Stimulated activated CD8-positive, alpha-beta memory T cell treated with anti-CD3 and anti-CD28 coated beads, Interleukin-2, amount 100 ng/mL, for 1 hour (primary cell): ENCODE measurements at regions not wholly inside any gene's neighbourhood (a gene's known extent, or its start where the extent isn't known, plus 50 kb on each side); places are given as distances from the start of the nearest gene placed in this dataset.

Experiments
- DNase-seq, 2 donors: peaks; one replicate each; pipeline ENCODE4 v3.0.0-alpha.2; 2020; ENCODE audit warnings: low read depth in 2 of 2

DNA sequence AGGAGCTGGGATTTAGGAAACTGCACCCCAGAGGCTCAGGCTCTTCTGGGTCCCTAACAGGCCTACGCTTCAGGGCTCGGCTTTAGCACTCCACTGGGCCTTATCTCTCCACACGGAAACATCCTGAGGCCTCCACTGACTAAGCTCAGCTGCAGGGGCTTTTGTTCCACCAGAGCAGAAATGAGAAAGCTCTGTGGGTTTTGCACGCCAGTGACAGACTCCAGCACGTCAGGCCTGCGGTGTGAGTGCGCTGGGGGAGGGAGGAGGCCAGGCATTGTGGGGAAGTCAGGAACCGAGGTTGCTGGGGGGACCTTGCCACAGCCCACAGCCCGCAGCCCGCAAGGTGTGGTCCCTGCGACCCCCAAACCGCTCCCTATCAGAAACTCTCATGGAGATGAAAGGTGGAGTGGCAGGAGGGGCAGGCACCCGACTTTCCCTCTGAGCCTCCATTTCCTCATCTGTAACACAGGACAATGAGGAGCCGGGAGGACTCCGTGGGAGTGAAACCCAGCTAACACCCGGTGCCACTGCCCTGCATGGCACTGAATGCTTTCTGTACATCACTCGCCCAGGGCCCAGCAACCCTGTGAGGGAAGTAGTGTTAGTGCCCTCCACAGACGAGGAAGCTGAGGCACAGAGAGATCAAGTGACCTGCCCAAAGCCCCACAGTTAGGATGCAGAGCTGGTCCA is 106.5 kb downstream of the TPRA1 start:
- DNase-seq, result no peak

DNA sequence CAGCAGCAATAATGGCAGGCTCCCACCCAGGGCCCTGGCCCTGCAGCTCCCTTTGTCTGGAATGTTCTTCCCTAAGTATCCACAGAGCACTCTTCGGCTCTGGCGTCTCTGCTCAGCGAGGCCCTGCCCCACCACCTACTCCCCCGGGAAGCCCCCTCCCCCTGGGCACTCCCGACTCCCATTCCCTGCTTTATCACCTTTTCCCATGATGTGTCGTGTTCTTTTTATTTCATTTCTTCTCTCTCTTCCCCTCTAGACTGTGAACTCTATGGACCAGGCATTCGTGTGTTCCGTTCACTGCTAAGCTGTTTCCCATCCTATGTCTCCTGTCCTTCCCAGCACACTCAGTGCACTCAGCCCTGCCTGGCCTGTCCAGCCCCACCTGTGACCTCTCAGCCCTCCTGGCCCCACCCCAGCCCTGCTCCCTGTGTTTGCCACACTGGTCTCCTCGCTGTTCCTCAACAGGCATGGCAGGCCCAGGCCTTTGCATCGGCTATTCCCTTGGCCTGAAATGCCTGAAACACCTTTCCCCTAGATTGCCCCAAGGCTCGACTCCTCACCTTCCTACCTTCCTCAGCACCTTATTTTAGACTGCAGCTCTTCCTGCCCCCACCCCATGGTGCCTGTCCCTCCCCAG is 107.4 kb downstream of the TPRA1 start:
- no peak for DNase-seq

DNA sequence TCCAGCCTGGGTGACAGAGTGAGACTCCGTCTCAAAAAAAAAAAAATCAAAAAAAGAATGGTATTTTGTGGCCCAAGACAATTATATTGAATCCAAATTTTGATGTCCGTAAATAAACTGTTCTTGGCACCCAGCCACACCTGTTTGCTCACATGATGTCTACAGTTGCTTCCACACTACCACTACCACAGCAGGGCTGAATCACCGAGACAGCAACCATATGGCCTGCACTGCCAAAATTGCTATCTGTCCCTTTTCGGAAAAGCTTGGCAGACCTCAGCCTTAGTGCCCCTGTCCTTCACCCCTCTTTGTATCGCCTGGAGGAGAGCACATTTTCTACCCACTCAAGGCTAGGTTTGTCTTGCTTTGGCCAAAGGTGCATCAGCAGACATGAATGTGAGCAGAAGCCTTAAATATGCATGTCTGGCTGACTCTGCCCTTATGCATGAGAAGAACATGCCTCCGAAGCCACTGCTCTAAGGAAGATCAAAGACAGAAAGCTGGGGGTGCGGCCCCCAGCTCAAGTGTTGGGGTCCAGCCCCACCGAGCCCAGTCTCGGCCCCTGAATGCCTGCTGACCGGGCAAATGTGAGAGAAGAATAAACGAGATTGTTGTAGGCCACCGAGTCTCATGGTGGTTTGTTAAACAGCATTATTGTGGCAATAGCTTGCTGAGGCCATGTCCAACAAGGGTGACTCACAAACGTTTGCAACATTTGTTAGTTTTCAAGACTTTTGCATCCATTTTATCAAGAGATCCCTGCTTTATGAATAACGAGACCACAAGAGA is 108.1 kb downstream of the TPRA1 start:
- no peak for DNase-seq

DNA sequence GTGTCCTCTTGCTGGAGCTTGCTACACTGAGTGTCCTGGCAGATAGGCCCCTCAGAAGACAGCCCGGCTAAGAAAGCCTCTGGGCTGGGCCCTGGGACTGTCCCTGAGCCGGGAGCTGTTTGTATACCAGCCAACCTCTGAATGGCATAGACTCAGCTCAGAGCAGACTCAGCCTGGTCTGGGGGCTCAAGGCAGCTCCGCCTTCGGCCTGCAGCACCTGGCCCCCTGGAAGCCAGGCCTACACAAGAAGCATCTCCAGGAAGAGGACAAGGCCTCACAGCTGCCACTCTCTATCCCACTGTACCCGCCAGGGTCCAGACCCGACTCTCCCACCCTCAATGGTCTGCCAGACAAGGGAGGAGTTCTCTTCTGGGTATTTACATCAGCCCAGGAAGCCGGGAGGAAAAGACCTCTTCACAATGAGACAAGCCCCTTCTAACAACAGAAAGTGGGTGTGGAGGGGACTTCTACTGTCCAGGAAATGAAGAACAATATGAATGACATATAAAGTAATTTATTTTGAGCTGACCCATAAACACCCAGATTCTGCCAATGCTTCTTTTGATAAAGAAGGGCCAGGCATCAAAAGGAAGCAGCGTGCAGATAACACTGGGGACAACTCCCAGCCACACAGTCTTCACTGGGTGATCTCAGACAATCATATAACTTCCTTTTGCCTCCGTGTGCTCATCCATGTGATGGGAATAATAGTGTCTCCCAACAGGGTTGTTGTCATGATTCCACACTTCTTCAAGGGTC is 110.2 kb downstream of the TPRA1 start:
- DNase-seq, result no peak

DNA sequence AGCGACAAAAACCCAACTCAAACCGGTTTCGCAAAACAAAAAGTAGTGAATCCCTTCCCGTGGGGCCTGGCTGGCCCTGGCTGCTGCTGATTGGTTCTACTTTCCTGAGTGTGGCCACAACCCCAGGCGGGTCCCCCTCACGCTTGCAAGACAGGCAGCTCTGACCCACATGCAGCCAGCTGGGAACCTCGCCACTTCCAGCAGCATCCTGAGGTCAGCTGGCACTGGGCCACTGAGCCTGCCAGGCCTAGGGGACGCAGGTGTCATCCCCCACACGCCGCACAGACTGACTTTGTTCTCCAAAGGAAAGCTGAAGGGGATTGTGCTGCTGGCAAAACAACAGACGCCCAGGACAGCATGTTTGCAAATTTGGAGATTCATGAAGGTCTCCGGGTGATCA is 111.1 kb downstream of the TPRA1 start:
- no peak for DNase-seq

DNA sequence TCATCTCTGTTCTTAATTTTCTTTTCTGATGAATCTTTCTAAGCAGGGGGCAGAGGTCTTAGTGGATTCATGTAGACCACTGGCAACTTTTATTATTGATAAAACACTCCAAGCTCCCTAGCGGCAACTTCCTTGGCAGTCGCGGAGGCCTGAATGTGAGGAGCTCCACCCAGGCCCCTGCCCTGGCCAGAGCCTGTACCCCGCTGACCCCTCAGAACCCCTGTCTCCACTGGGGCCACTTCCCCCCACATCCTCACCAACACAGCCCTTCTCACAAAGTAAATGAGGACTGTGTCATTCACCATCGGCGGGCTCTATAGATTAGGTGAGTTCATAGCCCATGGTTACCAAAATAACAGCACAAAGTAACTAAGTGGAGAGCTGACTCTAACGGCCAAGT is 111.6 kb downstream of the TPRA1 start:
- DNase-seq, result no peak

DNA sequence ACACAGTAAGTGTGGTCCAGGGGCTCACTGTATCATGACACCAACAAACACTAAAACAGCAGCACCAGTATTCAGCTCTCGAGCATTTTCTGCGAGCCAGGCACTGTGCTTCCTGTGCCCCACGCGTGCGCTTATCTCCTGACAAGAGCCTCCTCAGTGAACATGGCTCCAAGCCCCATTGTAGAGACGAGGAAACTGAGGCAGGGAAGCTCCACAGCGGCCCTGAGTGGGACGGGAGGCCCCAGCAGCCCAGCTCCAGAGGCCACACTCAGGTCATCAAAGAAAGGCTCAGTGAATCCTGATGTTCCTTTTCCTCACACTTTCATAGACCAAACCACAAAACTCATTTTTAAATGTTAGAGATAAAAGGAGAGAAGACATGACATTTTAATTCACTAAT is 113.1 kb downstream of the TPRA1 start:
- no peak for DNase-seq

DNA sequence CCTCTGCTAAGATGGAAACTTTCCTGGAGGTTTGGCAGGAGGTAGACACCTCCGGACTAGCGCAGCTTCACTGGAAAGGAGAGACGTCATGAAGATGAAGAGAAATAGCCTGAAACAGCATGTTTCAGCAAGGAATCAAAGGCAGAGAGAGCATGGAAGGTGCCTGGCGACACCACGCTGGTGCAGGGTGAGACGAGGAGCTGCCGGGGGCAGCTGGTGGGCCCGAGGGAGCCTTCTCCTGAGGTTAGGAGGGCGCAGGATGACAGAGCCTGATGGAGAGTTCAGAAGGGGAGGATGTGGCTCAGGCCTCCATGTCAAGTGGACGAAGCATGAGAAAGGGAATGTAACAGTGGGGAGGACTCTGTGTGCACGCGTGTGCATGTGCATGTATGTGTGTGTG is 113.6 kb downstream of the TPRA1 start:
- no peak for DNase-seq

DNA sequence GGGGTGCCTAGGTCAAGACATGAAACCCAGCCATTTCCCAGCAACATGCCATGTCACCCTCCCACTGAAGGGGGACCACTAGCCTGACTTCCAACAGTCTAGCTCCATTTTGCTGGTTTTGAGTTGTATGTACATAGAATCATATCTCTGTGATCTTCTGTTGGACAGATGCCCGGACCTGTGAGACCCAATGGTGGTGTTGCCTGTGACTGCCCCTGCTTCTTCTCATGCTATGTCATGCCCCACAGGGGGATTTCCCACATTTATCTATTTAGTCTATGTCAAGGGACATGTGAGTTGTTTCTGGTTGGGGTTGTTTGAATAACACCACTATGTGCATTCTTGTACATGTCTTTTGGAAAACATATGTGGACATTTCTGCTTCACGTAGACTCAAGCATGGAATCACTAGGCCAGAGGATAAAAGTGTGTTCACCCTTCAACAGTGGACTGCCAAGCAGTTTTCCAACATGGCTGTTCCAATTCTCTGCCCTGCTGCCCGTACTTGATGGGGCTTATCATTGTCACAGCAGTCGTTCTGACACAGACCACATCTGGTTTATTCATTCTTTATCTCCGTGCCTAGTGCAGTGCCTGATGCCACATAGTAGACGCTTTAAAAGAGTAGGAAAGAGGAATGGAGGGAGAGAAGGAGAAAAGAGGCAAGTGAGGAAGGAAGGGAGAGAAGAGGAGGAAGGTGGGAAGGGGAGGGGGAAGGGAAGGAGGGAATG is 114.4 kb downstream of the TPRA1 start:
- DNase-seq, result no peak

DNA sequence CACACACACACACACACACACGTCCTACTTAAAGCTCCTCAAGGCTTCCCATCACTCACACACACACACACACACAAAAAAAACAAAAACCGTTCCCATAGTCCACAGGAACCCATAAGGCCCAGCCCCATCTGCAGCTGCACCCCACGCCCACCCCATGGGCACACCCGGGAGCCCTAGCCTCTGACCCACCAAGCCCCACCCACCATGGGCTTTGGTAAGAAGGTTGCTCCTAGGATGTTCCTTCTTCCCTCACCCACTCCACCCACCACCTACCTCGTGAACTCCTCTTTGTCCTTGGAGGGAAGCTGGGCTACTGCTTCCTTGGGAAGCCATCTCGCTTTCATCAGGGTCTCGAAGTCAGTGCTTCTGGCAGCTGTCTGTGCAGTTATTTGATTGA is 115.1 kb downstream of the TPRA1 start:
- no peak for DNase-seq

DNA sequence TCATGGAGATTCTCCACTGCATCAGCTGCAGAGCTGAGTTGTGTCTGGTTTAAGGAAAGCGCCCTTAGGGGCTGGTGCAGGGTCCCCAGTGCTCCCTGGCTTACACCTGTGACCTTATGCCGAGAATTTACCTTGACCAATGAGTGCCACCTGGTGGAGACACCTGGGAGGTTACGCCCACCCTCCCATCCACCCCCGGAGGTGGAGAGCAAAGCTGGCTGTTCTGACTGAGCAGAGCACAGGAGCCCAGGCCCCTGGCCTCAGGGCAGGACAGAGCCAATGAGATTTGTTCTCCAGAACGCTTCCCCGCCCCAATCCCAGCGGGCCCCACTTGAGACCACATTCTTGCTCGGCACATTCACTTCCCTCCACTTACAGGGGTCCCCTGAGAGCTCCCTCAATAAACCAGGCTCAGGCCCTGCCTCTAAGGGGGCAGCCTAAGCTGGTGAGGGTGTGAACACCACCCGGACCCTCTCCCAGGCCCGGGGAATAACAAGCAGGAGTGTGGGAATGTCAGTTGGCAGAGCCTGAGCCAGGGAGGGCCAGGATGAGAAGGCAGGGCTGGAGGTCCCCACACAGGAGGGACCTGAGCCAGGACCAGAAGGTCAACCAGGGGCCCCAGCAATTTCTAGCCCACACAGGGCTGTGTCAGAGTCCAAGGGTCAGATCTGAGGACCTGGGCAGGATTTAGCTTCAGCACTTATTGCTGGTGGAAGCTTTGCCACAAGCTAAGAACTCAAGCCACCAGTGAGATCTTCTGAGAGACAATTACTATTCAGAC is 117.1 kb downstream of the TPRA1 start:
- DNase-seq, result no peak

DNA sequence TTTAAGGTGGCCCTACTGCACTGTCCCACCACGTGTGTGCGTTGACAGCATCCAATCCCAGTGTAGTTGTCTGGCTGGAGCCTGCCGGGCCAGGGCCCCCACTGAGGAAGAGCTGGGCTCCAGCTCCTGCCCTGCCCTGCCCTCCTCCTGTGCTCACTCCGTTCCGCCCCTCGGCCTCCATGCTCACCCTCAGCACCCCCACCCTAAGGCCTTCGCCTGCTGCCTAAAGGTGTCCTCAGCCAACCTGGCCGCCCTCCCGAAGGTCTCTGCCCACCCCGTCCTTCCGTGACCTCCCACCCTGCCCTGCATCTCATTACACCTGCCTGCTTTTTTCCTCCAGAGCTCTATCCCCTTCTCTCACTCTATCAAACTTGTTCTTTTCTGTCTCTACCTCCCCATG is 118.0 kb downstream of the TPRA1 start:
- no peak for DNase-seq

DNA sequence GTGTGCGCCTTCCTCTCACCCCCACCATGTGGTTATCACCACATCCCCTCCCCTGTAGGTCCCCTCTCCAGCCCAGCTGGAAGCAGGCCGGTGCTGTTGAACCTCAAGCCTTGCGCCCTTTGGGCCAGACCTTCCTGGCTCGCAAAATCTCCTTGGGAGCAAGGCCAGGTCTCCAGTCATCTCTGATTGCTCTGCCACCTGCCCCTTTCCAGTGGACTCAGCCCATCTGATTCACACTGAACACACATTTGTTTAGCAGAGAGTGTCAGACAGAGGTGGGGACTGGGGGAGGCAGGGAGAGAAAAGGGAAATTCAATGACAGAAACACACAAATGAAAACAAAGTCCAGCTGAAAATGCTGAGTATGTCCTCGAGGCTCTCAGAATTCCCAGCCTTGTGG is 119.4 kb downstream of the TPRA1 start:
- no peak for DNase-seq

DNA sequence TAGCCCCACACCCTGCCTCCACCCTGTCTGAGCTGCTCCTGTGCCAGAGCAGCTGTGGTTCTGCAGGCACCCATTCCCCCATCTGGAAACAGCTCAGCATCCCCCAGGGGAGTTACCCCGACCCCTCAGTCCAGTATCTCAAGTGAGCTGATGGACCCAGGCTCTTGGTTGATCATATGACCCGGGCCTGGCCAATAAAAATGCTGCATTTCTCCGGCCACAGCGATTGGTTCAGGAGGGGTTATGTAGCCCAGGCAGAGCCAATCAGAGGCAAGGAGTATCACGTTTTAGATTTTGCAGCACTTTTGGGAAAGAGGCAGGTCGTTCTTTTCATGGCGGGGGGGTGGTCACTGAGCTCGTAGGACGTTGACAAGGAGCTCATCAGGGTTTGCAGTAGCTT is 120.8 kb downstream of the TPRA1 start:
- DNase-seq, result no peak

DNA sequence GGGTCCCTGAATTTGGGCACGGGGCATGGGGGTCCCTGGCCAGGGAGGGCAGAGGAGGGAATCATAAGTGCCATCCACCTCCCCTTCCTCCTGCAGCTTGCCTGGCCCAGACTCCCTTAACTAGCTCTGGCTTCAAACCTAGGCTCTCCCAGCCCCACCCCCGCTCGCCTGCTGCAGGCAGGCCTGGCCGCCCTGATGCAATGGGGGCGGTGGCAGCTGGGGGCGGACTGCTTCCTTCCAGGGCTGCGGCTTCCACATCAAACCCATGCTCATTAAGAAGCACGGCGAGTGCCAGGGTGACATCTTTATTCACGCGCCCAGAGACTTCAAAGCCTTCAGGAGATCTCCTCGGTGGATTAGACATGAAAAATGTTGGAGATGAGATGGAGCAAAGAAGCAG is 123.1 kb downstream of the TPRA1 start:
- no peak for DNase-seq

DNA sequence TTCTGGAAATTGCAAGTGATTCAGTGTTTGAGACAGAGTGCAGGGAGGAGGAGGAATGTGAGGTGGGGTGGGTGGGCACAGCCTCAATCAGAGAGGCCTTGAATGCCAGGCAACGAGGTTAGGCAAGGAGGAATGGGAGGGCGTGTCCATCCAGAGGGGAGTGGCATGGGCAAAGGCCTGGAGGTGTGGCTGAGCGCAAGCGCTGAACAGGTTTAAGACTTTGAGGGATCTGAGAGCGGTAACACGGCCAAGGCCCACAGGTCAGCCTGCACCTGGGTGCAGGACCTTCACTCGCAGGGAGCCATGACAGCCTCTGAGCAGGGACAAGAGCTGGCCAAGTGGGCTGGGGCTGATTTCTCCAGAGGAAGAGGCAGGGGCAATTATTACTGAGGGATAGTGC is 125.9 kb downstream of the TPRA1 start:
- DNase-seq, result no peak

DNA sequence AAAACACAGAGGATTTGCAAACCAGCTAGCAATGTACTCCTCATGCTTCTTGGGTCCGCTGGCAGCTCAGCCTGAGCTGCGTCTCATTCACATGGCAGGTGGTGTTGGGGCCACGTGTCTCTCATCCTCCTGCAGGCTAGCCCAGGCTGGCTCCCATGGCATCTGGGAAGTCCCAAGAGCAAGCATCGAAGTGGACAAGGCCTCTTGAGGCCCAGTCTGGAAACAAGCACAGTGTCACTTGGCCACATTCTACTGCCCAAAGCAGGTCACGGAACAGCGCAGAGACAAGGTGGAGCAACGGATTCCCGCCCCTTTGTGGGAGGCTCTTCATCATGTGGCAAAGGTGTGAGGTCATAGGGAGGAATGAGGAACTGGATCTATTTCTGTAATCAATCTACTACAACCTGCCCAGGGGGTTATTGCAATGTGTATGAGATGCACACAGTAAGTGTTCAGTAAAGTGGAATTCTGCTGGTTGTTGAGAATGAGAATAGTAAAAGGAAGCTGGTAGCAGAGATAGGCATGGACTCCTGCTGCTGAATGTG is 128.3 kb downstream of the TPRA1 start:
- no peak for DNase-seq

DNA sequence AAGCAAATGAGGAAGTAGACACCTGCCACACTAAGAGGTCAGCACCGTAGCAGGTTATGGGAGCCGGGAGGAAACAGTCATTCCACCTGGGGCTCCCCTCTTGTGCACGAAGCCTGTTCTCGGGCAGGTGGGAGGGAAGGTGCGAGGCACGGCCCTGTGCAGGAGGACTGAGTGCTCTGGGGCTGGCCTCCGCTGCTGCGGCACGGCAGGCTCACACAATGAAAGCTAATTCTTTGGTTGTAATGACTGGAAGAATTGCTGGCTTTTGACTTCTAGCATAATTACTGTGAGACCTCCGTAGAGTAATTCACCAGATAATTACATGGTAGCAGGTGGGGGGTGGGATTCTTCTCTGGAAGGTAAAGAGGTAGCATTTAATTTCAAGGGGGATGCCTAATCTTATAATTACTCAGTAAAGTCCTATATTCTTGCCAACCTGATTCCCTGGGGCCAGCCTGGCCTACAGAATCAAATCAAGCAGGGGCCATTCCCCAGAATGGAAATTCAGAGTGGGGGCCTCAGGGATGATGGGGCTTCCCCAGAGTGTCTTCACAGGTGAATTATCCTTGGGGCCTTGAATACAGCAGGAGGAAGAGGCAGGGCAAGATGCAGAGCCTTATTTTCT is 129.1 kb downstream of the TPRA1 start:
- no peak for DNase-seq

DNA sequence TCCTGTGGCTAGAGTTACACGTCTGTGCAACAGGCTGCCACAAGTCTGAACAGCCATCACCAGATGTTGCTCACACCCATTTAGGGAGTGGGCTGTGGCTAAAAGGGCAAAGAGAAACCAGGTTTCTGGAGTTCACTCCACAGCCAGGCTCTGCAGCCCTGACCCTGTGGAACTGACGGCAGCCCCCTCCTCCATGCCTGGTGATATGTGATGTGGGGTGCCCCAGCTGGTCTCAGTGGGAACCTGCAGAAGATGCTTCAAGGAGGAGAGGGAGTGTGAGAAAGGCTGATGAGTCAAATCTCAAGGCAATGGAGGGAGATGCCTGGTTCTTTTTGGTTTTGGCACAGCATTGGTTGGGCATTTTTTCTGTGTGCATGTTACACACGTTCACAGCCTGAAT is 130.6 kb downstream of the TPRA1 start:
- no peak for DNase-seq
